NCI-H460 (cell line): ENCODE measurements at regions not wholly inside any gene's neighbourhood (a gene's known extent, or its start where the extent isn't known, plus 50 kb on each side); places are given as distances from the start of the nearest gene placed in this dataset.
"Not testable (repeated sequence)": the region's sequence is repeated elsewhere in the genome, so short reads cannot be mapped to it uniquely, and the experiment has no call there.

Experiments
- DNase-seq: peaks from one replicate; pipeline ENCODE4 v3.0.0-alpha.2; 2016; ENCODE audit warnings: low read depth; ENCODE audit errors: extremely low read depth

DNA sequence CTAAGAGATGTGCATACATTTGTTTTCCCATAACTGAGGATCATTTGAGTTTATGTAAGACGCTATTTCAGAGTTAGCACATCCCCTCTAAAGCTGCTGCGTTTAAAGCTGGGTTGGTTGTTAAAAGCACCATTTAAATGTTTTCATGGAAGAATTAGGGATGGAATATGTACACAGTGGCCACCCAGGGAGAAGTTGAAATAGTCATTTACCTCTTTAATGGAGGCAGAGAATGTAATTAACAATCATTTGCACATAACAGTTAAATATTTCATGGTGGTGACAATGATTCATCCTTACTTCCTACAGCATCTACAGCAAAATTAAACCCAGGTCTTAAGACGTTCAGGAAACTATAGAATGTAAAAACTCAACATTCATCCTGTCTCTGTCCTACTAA, 100.3 kb downstream of the KIF4B start:
- no peak for DNase-seq

DNA sequence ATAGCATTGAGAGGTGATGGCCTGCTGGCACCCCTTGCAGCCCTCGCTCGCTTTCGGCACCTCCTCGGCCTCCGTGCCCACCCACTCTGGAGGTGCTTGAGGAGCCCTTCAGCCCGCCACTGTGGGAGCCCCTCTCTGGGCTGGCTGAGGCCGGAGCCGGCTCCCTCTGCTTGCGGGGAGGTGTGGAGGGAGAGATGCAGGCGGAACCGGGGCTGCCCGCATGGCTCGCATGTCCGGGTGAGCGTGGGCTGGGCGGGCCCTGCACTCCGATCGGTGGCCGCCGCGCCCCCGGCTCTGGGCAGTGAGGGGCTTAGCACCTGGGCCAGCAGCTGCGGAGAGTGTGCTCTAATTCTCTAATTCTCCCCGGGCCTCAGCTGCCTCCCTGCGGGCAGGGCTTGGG, 101.1 kb downstream of the KIF4B start:
- no peak for DNase-seq

DNA sequence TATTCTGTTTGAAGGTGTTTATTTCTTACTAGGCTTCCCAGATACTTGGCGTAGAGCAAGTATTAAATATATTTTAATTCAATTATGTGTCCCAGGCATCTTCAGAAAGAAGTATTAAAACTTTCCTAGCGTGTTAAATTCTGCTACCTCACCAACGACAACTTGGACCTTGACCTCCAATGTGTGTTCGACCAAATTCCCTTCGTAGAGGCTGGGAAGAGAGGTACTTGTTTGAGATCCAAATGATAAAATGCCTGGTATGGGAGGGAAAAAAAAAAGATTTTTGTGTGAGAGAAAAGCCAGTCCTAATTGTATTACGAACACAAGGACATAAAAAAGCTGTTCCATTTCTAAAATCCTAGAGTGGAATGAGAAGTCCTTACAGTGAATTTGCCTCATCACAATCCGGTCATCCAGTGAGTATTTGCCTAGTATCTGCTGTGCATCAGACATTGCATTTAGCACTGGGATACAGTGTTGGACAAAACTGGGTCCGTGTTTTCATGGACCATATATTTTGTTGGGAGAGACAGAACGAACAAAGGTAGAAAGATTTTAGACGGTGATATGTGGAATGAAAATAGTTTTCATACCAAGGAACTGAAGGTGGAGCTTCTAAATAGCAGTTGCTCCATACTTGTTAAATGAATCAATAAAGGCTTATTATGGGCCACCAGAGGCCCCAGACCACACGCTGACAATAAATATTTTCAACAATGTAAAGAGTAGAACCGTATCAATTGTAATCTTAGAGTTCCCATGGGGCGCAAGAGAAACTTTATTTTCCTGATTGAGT, 103.1 kb downstream of the KIF4B start:
- DNase-seq, result no peak

DNA sequence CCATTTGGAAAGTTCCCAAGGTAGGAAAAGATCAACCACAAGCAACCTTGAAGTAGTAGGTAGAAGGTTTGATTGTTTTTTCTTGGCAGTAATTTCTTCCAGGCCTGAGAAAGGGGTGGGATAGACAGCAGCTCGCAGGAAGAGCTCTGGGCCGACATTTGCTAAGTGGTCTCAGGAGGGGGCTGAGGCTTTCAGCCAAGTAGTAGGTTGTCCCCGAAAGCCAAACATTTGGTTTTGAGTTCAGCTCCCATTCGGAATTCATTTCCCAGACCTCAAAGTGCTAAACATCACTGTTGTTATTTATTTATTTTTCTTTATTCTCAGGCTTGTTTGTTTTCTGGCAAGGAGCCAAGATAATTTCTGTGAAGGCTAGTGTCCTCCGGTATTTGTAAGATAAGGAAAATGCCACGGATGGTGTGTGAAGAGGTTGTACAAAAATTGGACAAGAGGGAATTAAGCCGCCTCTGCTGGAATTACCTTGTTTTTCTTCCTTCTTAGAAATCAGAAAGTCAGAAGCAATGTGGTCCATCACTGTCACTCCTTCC, 112.1 kb downstream of the KIF4B start:
- DNase-seq, result no peak

DNA sequence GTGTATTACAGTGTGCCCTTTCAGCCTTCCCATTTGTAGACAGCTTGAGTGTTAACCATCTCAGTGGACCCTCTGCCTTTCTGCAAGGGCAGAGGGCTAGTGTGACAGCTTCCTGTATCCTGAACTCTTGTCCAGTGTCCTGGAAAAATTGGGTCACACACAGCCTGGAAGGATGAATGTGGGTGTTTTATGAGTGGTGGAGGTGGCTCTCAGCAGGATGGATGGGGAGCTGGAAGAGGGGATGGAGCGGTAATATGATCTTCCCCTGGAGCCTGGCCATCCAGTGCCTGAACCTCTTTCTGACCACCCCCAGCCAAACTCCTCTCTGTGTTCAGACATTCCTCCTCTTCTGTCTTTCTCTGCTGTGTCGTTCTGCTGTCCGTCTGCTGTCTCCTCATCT, 113.0 kb downstream of the KIF4B start:
- no peak for DNase-seq

DNA sequence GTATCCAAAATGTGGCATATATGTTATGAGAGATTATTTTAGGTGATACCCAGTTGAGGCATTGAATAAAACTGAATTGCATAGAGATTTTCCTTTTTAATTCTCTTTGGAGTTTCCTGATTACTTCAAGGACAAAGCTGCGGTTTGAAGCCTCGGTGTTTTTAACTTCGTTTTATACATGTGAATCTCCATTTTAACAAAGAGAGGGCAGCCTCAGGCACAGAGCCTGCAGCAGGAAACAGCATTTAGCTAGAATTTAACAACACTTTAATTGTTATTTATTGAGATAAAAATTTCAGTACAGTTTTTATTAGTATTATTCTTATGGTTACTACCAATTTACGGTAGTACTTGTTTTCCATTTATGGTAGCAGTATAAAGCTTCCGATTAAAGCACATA, 114.0 kb downstream of the KIF4B start:
- no peak for DNase-seq

DNA sequence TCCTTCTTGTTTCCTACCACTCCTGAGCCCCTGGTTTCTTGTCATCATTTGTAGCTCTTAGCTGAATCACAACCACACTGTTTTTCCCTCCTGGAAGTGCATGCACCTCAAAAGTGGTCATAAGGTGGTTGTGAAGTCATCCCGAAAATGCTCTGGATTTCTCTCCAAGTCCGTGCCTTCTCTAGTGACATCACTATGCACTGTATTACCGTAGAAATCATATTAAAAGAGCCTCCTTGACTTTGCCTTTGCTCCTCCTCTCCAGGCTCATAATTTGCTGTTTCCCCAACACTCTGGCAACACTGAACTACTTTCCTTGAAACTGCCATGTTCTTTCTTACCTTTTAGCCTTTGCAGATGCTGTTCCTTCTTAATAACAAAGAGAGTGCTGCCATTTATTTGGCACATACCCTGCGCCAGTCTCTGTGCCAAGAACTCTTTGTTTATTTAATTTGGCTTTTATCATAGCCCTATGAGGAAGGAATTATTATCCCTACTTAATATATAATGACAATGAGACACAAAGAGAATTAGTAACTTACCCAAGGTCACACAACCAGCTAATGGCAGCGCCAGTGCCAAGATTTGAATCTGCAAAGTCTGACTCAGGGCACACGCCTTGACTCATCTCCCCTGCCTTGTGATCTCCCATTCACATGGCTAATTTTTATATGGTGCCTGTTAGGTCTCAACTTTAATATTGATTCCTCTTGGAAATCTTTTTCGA, 115.4 kb downstream of the KIF4B start:
- no peak for DNase-seq

DNA sequence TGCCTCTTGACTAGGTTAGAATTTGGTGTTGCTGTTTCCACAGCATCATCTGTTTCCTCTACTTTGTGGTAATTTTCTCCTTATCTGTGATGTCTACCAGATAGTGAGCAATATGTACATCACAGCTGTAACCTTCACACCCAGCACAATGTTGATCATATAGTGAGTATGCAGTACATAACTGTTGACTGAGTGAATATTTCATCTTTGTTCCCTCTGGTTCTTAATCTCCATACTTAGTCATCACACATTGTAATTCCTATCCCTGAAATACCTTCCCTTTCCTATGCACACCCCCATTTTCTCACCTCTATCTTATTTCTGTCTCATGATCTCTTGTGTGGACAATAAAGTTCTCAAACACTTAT, 115.9 kb downstream of the KIF4B start:
- no peak for DNase-seq

DNA sequence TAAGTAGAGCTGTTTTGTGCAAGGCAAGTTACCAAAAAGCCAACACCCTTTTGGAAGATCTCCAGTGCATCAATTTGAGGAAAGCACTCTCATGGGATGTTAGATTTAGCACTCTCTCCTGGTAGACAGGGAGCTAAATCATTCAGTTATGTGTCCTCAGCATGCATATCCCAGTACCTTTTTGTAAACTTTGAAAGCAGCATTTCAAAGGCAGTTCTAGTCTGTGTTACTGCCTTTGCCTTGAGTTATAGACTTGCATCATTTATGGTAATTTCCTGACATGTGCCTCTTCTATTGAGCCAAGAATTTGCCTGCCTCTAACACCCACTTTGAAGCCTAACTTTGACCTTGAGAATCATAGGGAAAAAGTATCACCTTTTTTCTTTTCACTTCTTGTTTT, 120.6 kb downstream of the KIF4B start:
- DNase-seq, result no peak

DNA sequence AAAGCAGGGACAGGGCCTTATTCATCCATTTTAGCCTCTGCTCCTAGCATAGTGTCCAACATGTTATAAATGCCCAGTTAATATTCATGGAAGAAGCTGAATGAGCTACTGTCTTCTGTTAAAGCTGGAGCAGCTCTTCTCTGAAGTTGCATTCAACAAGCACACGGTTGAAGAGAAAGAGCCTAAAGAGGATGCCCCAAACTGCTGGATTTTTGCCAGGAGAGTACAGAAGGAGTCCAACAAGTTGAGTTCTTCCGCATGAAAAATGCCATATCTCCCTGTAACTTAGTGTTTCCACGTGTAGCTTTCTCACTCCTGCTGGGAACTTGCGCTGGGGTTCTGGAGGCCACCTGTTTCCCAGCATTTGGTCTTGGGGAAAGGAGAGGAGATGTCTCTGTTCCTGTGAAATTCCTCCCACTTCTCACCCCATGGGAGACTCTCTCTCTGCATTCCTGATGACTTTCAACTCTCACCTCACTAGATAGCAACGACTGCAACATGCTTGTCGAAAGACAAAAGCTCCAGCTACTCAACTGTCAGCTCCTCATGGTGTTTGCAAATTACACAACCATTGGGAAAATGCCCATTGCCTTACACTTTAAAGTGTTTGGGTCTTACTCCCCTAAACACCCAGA, 122.8 kb downstream of the KIF4B start:
- DNase-seq, result no peak

DNA sequence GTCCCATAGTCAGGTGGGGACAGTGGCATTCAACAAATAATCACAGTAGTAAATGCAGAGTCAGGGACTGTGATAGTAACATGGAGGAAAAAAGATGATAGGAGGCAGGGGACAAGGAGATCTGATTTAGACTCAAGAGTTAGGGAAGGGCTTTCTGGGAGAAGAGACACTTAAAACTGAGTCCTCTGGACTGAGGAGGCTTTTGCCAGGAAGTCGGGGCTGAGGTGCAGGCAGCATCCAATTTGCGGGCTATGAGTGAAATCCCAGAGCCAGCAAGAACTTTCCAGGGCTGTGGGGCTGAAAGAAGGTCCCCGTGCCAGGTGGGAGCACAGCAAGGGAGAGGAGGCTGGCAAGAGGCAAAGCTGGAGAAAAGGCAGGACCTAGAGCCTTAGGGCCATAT, 124.1 kb downstream of the KIF4B start:
- no peak for DNase-seq

DNA sequence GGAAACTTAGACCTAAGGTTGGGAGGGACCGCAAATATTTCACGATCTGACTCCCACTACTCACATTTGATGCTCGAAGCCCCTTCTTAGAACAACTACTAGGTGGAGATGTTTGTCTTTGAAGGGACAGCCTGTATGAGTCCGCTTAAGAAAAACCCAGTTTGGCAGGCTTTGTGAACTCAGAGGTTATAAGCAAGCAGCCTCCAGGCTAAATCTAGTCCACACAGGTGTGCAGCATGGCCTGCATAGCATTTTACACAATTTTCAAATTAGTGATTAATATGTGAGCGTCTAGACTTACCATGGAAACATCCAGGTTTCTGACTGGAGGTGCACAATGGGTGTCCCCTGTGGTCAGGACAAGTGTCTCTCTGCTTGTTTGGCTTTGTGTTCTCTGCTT, 127.1 kb downstream of the KIF4B start:
- DNase-seq, result no peak

DNA sequence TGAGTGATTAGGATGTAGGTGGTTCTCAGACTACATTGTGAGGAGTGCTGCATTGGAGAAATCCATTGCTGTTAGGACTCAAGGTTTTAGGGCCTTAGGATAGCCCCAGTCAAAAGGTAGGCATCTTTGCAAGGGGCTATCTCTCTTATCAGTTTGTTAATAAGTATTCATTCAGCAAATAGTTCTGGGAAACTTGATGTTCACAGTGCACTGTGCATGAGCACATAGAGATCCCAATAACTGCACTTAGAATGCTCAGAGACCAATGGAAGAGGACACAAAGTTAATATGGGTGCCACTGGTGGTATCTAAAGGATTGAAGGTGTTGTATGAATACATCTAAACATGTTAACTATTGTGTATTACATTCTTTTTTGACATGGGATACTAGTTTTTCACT, 131.4 kb downstream of the KIF4B start:
- DNase-seq, result no peak

DNA sequence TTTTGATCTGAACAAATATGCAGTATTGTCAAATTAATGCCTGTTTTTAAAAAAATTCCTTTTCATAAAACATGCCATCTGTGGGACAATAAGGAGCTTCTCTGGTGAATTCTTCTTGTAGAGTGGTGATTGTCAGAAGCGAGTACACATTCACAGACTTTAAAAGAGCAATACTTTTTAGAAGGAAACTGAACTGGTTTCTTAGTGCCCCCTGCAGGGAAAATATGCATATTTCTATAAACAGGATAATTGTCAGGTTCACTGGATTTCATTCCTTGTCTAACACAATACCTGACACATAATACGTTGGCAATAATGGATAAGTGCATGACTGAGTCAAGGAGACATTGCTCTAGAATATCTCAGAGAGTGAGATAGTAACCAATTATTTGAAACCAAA, 133.7 kb downstream of the KIF4B start:
- DNase-seq, result no peak

DNA sequence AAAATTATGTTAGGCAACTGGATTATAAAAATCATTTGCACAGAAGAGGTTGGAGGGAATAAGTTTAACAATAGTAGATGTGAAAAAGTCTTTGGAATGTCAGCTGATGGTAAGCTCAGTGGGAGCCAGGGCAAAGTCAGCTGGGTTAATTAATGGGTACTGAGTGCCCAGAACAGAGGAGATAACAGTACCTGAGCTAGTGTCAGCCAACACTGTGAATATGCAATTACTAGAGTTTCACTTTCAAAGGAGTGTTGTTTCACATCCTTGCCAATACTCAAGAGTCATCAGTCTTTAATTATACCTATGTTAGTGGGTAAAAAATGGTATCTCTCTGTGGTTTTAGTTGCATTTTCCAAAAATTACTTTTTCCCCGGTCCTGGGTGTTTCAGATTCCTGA, 135.1 kb downstream of the KIF4B start:
- DNase-seq, result no peak

DNA sequence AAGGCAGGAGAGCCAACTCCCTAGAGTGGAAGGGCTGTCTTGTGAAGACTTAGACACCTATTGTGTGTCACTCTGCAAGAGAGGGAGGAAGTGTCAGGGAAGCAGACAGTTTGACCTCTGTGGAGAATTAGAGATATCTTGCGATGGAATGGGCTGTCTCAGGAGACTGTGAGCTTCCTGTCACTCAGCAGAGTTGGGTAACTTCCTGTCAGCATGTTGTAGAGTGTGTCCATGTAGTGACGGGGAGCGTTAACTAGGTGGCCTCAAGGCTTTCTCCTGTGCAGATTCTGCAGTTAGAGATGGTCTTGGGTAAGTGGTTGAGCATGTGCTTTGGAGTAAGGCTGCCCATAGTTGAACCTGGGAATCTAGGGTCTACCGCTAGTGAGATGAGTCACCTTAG, 136.5 kb downstream of the KIF4B start:
- no peak for DNase-seq

DNA sequence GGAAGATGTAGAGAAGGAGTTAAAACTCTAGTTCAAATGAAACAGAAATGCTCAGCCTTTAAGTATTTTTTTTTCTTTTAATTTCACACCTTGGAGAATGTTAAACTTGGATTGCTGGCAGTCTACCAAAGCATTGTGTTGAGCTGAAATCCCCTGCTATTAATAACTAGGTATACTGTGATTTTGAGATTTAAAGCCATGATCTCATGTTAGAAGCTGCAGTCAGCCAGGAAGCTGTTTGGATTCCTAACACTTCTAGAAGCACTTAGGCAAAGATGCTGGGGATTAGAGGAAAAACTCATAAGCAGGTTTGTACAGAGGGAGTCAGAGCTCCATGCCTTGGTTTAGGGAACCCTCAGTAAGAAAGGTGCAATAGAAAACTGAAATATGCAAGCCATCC, 141.4 kb downstream of the KIF4B start:
- no peak for DNase-seq

DNA sequence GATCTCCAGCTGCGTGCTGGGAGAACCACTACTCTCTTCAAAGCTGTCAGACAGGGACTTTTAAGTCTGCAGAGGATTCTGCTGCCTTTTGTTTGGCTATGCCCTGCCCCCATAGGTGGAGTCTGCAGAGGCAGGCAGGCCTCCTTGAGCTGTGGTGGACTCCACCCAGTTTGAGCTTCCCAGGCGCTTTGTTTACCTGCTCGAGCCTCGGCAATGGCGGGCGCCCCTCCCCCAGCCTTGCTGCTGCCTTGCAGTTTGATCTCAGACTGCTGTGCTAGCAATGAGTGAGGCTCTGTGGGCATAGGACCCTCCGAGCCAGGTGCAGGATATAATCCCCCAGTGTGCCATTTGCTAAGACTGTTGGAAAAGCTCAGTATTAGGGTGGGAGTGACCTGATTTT, 149.5 kb downstream of the KIF4B start:
- not testable (repeated sequence) for DNase-seq

DNA sequence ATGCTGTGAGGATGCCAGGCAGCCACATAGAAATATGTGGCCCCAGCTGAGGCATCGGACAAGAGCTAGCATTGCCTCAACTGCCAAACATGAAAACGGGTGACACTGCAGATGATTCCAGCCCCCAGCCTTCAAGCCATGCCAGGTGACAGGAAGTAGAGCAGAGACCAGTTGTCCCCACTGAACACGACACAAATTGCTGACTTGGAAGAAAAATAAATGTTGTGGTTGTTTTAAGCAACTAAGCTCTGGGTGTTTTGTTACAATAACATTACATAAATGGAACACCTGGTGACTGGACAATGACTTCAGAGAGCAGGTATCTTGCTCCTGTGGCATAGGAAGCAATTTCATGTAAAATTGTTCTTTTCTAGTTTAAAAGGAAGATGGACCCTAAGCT, 154.2 kb downstream of the KIF4B start:
- DNase-seq, result no peak

DNA sequence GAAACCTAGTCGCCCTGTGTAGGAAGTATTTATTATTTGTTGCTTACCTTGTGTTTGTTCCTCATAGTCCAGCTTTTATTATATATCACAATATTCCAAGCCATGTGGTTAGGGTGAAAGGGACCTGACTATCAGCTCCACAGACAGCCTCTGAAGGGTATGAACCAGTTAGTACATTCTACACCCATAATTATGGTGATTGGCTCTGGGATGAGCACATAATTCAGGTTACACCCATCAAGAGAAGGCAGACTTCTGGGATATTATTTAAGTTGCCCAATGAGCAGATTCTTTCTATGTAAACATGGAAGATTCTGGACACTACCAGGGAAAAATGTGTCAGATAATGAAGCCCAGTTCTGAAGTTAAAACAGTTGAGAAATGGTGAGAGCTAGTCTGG, 168.0 kb downstream of the KIF4B start:
- DNase-seq, result no peak

DNA sequence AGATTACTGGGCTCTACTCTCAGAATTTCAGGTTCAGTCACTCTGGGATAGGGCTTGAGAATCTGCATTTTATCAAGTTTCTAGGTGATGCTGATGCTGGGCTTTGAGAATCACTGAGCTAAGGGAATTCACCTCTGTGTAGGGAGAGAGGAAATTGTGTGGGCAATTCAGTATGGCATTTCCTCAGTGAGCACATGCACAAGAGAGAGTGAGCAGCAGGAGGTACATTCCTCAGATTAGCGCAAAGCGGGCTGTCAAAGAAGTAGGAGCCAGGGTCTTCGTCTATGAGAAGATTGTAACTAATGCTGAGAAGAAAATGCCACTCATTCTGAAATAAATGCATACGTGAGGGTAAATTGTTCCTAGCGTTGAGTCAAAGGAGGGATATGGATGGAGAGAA, 175.9 kb downstream of the KIF4B start:
- no peak for DNase-seq

DNA sequence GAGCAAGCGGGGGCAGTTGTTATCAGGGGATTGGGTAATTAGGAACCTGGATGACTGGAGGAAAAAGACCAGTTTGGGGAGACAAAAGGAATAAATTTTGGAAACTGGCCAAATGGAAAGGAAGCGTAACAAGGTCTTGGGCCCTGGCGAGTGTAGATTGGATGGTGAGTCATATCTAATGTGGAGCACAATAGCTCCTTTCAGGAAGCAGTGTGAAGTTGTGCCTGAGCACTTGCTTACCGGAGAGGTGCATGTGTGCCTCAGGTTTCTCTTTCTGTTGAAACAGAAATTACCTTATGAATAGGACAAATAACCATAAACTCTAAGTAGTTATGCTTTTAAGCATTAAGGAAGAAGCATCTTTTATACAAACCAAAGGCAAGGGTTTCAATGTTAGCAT, 176.4 kb downstream of the KIF4B start:
- no peak for DNase-seq
